IPS DF 19.7 (cell line): ENCODE measurements at regions not wholly inside any gene's neighbourhood (a gene's known extent, or its start where the extent isn't known, plus 50 kb on each side); places are given as distances from the start of the nearest gene placed in this dataset.
"Not testable (repeated sequence)": the region's sequence is repeated elsewhere in the genome, so short reads cannot be mapped to it uniquely, and the experiment has no call there.

Experiments
- DNase-seq: peaks from one replicate; pipeline ENCODE4 v3.0.0-alpha.2; 2013; ENCODE audit warnings: low read depth, low spot score

DNA sequence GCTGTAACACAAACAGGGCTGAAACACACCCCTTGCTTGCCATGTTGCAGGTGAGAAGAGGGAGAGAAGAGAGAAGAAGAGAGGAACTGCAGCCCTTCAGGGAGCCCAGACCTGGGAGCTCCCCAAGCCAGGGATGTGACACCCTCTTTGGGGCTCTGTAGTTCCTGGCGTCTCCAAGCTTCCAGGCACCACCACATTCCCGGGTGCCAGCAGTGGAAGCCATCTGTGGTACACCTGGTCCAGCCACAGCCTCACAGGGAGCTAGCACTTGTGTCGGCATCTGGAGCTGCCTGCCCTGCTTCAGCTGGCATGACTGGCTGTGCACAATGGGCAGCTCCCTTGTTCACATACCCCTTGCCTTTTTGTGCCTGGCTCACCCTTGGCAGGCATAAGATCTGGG is 182.1 kb downstream of the DEPDC1B start:
- no peak for DNase-seq

- DNase-seq = no peak
These were observed 182.8 kb downstream of the DEPDC1B start for GRCh38 chr5:60517094-60517694.

DNA sequence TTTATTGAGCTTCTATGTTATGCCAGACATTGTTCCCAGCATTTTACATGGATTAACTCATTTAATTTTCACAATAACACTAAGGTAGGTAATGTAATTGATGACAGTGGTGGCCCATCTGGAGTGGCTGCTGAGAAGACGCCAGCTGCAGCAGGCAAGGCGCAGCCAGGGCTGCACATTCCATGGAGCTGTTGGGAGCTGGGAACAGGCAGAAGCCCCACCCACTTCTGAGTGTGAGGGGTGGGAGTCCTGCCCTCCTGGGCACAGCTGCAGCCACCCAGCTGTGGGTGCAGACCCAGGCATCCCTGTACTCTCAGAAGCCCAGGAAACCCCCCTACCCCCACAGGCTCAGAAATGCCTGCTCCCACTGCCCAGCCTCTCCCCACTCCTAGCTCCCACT is 183.3 kb downstream of the DEPDC1B start:
- no peak for DNase-seq

GRCh38 chr5:60514152-60514551 is 185.8 kb downstream of the DEPDC1B start:
- no peak for DNase-seq

DNA sequence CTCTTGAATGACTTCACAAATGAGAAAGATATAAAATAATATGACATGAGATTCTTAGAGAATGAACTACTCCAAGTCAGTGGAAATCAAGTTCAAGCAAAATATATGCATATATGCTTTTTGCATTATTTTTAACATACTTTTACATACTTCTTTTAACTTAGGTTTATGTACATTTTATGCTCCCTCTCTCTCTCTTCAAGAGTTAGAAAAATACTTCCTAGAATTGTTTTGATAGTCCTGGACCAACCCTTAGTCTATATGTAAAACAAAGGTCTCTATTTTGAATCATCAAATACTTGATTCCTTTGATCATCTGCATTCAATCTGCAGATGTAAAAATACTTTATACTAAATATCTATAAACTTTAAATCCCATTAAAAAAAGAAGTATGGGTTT is 187.8 kb downstream of the DEPDC1B start:
- no peak for DNase-seq

GRCh38 chr5:60510663-60511062 is 189.3 kb downstream of the DEPDC1B start:
- DNase-seq = no peak

DNA sequence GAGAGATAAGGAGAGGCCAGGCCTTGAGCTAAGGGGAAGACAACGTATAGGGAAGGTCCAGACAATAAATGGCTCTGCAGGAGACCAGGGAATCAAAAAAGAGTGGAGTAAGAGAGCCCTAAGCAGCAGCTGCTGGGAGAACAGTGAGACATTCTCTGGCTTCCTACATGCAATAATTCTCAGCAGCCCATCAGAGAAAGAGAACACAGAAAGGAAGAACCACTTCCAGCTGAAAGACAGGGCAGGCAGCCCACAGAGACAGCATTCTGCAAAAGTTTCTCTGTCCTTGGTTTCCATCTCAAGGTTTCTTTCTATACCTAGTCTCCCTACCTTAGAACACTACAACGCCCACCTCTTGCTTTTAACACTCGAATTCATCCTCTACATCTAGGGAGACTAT is 189.9 kb downstream of the DEPDC1B start:
- no peak for DNase-seq

DNA sequence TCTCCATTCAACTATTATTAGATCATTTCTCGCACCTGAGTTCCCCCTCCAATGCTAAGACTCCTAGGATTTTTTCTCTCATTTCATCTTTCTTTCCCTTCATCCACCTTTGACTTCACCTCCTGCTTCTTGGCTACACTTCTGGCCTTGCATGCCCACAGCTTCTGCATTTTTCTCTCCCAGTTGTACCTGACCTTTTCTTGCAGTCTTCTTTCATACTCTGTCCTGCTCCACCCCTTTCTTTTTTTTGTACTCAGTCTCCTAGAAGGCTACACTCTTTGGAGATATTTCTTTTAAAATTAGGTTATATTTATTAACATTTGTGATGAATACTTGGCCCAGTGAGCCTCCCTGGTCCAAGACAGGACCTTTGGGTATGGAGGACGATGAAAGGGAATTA is 190.4 kb downstream of the DEPDC1B start:
- DNase-seq = no peak

DNA sequence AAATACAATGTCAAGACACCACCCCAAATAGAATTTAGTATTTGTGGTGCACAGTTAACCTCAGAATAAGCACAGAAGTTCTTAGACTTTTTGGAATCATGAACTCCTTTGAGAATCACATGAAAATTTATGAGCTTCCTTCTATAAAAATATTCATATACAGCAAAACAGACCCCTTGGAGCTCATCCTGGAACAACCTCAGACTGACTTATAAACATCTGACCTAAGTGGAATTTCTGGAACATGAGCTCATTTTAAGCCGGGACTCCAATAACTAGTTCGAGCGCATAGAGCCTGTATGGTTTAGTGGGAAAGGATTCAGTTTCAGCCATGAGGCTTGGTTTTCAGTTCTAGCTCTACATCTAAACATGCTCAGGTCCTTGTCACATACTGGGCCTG is 192.3 kb downstream of the DEPDC1B start:
- DNase-seq = no peak

GRCh38 chr5:60505373-60506171 is 194.4 kb downstream of the DEPDC1B start:
- DNase-seq = no peak

DNA sequence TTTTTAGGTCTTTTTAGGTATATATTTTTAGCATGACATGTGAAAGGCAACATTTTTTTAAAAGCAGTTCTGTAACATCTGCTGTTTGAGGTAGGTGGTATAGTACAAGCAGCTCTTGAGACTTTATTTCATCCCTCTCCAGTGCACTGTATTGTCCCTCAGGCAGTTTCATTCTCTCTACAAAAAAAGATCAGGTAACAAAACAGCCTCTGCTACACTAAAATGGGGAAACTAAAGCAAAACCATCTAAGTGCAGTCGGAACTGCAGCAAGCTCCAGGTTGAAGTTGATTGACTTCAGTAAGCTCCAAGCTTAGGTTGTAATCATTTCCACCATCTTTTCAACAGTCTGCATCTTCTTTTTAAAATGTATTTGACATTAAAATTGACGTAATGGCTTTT is 195.6 kb downstream of the DEPDC1B start:
- no peak for DNase-seq

GRCh38 chr5:60503771-60504170 is 196.2 kb downstream of the DEPDC1B start:
- DNase-seq = no peak

- DNase-seq = no peak
These were observed 202.1 kb downstream of the DEPDC1B start for GRCh38 chr5:60497706-60498500.

DNA sequence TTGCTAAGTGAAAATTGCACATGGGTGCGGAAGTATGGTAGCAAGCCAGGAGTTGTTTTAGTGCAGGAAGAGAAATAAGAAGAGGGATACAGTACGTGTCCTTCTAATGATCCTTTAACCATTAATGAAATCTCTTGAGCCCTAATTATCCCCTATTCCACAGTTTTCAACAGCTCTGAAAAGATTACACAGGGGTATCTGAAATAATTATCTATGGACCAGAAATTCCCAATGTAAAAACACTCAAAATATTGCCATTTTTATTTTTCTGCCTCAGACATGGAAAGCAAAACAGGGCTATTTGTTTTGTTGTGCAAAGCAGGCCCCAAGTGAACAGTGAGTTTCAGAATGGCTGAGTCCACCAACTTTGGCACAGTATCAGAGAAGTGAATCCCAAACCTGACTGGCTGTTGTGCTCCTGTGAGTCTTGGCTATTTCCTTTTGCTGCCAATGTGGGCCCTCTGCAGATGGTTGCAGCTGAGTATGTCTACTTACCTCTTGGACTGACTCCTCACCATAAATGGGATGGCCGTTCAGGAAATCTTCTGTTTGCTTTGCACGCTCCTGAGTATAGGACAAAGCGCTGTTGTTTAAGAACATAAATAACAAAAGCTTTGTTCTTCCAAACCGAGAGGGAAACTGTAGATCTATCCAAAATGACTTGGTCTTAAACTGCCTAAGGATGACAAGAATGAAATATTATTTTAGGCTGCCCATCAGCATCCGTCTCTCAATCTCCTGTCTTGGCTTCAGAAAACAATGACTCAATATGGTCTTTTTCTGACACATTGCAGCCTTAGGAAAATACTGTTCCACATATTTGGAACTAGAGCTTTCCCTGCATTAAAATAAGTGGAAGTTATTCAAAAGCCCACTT is 204.1 kb downstream of the DEPDC1B start:
- DNase-seq = no peak

DNA sequence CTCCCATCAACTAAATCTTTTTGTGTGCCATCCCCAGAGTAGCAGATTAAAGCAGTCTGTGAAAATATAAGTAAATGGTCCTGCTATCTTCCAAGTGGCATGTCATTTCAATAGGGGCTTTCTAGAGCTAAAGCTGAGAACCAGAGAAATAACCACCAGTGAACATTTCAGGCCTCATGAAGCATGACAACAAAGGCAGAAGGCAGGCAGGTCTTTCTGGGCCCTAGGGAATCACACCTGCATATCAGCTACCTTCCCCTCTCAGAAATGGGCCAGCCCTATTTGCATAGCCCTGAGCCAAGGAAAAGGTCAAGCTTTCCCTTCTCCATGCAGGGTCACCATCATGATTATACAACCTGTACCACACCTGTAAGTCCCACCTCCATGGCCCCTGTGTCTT is 205.3 kb downstream of the DEPDC1B start:
- no peak for DNase-seq

GRCh38 chr5:60494144-60494543 is 205.8 kb downstream of the DEPDC1B start:
- DNase-seq = no peak

GRCh38 chr5:60493372-60493771 is 206.6 kb downstream of the DEPDC1B start:
- no peak for DNase-seq

- DNase-seq = no peak
These were observed 207.0 kb downstream of the DEPDC1B start for GRCh38 chr5:60492958-60493357.

- not testable (repeated sequence) for DNase-seq
These were observed 207.6 kb downstream of the DEPDC1B start for GRCh38 chr5:60492358-60492757.

- DNase-seq = no peak
These were observed 209.3 kb downstream of the DEPDC1B start for GRCh38 chr5:60490597-60491166.

DNA sequence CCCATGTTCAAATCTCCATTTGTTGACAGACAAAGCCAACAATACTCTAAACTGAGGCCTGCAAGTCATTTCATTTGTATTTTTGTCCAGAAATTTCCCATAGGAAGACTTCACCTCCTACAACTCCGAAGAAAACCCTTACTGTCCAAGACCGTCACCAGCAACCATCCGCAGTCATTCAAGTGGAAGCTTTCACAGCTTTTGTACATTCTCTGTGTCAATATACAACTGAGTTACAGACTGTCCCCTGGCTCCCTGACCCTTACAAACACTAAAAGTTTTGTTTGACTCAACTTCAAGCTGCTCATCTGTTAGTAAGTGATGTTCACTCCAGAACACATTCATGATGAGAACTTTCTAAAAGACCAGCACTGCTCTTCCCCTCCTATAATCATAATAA is 210.1 kb downstream of the DEPDC1B start:
- DNase-seq = no peak
